Lung (tissue), 11 donors: ENCODE measurements at regions not wholly inside any gene's neighbourhood (a gene's known extent, or its start where the extent isn't known, plus 50 kb on each side); places are given as distances from the start of the nearest gene placed in this dataset.

ENCODE experiments used
- ATAC-seq: fragments of 200-7000 bp; cut with Tn5 transposase; one replicate; pipeline ENCODE4 v1.9.1; 2020; ENCODE audit warnings: moderate number of reproducible peaks; ENCODE audit not compliant: insufficient read depth, low FRiP score
- DNase-seq, 3 donors: peaks; one replicate each; pipeline ENCODE4 v3.0.0-alpha.2; 2013 to 2017
- H3K27ac ChIP-seq, 2 donors: one replicate each; pipeline ENCODE4 v1.5.1; 2013; ENCODE audit warnings: mild to moderate bottlenecking in 2 of 2, moderate library complexity in 2 of 2, control low read depth in 1 of 2, inconsistent platforms in 1 of 2, low read depth in 1 of 2, low read length in 1 of 2
- H3K27me3 ChIP-seq, 3 donors: one replicate each; pipeline ENCODE4 v1.5.1; 2013; ENCODE audit warnings: low read length in 2 of 3; ENCODE audit not compliant: control insufficient read depth in 3 of 3, insufficient read depth in 3 of 3
- H3K36me3 ChIP-seq, 4 donors: one replicate each; pipeline ENCODE4 v1.5.1; 2013; ENCODE audit warnings: low read length in 4 of 4, mild to moderate bottlenecking in 1 of 4, moderate library complexity in 1 of 4; ENCODE audit not compliant: control insufficient read depth in 4 of 4, insufficient read depth in 4 of 4
- H3K4me1 ChIP-seq, 5 donors: one replicate each; pipeline ENCODE4 v1.5.1; 2013; ENCODE audit warnings: low read length in 5 of 5, mild to moderate bottlenecking in 2 of 5, moderate library complexity in 1 of 5; ENCODE audit not compliant: control insufficient read depth in 5 of 5, insufficient read depth in 5 of 5
- H3K4me3 ChIP-seq: one replicate; pipeline ENCODE4 v1.5.1; 2013; ENCODE audit warnings: mild to moderate bottlenecking, control low read depth, moderate library complexity
- H3K9ac ChIP-seq, 2 donors: one replicate each; pipeline ENCODE4 v1.5.1; 2013; ENCODE audit warnings: low read length in 2 of 2, control low read depth in 1 of 2; ENCODE audit not compliant: insufficient read depth in 1 of 2
- H3K9me3 ChIP-seq, 4 donors: one replicate each; pipeline ENCODE4 v1.5.1; 2013; ENCODE audit warnings: low read length in 3 of 4, mild to moderate bottlenecking in 1 of 4, moderate library complexity in 1 of 4; ENCODE audit not compliant: control insufficient read depth in 4 of 4, insufficient read depth in 3 of 4
- WGBS, 2 donors: extraction: QIAGEN DNeasy Blood & Tissue Kit; methylation state at CpG; one replicate each; pipeline ENCODE4 v1.1.7; 2013; 5-methylcytosine and 5-hydroxymethylcytosine counted together
- TF ChIP-seq, protein P1 (sequence below): IDR thresholded peaks from 2 replicates; pipeline ENCODE4 v1.5.1; 2012; ENCODE audit warnings: mild to moderate bottlenecking; ENCODE audit errors: control extremely low read depth, extremely low read depth
- donor health status: control.
- donor health status: control.
- donor health status: Bipolar disorder and iron deficiency.
- donor health status: healthy.
- donor health status: DM: yes; HTN: yes; CAD: no.

DNA sequence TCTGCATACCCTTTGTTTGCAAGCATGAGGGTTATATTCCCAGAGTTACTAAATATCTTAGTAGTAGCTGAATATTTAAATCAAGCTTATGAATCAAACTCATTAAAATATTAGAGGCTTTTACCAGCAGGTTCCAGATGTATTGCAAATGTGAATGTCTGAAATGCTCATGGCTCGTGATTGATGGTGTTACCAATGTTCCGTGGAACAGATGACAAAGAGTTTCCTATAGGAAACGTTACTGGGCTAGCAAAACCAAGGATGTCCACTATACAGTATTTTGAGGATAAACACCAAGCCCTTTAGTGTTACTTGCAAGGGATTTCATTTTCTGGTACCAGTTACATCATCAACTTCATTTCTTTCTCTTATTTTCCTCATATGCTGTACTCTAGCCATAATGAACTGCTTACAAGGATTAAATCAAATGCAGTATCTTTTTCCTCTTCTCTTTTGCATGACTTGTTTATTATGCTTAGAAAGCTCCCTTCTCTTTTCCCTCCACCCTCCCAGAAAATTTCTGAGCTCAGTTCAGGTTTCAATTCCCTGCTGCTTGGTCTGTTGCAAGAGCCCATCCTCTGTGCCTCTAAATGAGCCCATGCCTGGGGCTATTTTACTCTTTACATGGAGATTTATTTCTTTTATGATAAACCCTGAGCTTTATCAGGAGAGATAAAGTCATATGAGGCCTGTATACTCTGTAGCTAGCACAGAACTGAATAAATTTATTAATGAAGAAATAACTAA, 1537.1 kb upstream of the GOT2 start:
- ATAC-seq (no peak), DNase-seq (no peak)
- TF ChIP-seq, protein P1, sequence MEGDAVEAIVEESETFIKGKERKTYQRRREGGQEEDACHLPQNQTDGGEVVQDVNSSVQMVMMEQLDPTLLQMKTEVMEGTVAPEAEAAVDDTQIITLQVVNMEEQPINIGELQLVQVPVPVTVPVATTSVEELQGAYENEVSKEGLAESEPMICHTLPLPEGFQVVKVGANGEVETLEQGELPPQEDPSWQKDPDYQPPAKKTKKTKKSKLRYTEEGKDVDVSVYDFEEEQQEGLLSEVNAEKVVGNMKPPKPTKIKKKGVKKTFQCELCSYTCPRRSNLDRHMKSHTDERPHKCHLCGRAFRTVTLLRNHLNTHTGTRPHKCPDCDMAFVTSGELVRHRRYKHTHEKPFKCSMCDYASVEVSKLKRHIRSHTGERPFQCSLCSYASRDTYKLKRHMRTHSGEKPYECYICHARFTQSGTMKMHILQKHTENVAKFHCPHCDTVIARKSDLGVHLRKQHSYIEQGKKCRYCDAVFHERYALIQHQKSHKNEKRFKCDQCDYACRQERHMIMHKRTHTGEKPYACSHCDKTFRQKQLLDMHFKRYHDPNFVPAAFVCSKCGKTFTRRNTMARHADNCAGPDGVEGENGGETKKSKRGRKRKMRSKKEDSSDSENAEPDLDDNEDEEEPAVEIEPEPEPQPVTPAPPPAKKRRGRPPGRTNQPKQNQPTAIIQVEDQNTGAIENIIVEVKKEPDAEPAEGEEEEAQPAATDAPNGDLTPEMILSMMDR, result no peak
- Histone ChIP-seq H3K27ac (no peak overlapping the region), H3K9ac (no peak overlapping the region), H3K4me3 (no peak overlapping the region), H3K9me3 (no peaks in the 10 kb centered on the region), H3K27me3 (no peaks in the 10 kb centered on the region), H3K36me3 (no peaks in the 10 kb centered on the region), H3K4me1 (no peaks in the 10 kb centered on the region)
- WGBS, 2 donors, result 47 to 55% methylated on average over 3 of the region's 3 CpGs

DNA sequence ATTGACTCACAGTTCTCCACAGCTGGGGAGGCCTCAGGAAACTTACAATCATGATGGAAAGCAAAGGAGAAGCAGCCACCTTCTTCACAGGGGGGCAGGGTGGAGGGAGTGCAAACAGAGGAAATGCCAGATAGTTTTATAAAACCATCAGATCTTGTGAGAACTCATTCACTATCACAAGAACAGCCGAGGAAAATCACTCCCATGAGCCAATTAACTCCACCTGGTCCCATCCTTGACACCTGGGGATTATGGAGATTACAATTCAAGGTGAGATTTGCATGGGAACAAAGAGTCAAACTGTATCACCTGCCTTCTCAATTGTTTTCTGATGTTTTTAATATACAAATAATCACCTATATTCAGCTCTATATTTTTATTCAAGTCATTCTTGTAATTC, 1527.3 kb upstream of the GOT2 start:
- DNase-seq (no peak), ATAC-seq (no peak)
- no peak overlapping the region for H3K27ac ChIP-seq
- H3K36me3 ChIP-seq, result no peaks in the 10 kb centered on the region
- H3K9me3 ChIP-seq, result no peaks in the 10 kb centered on the region
- no peak overlapping the region for H3K9ac ChIP-seq
- 48 to 59% methylated on average over 1 of the region's 1 CpG for WGBS, 2 donors
- no peak overlapping the region for H3K4me3 ChIP-seq
- no peaks in the 10 kb centered on the region for H3K4me1 ChIP-seq
- no peaks in the 10 kb centered on the region for H3K27me3 ChIP-seq
- TF ChIP-seq, protein P1, result no peak

DNA sequence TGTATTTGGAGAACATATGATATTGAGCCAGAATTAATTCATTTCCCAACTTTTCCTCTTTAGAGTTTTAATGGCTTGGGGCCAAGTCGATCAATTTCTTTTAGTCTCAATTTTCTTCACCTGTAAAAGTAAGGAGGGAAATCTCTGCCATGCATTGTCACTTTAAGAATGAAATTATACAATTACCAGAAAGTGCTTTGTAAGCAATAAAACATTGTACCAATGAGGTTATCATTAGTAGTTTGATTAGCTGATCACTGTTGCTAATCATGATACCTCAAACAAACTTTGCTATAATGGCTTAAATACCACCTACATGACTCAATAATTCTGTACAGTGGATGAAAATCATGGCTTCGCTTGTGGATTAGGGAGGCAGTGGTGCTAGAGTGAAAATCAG, 1525.8 kb upstream of the GOT2 start:
- H3K27ac ChIP-seq, result no peak overlapping the region
- no peak for ATAC-seq
- WGBS, 2 donors, result 92 to 93% methylated on average over 2 of the region's 2 CpGs

More for the DNA sequence above, 1525.8 kb upstream of the GOT2 start:
- Histone ChIP-seq H3K4me3 (no peak overlapping the region), H3K9ac (no peak overlapping the region), H3K36me3 (no peaks in the 10 kb centered on the region), H3K27me3 (no peaks in the 10 kb centered on the region), H3K9me3 (no peaks in the 10 kb centered on the region), H3K4me1 (no peaks in the 10 kb centered on the region)
- no peak for DNase-seq
- TF ChIP-seq, protein P1, result no peak
